Upper lobe of left lung (tissue), 6 donors: ENCODE measurements at regions not wholly inside any gene's neighbourhood (a gene's known extent, or its start where the extent isn't known, plus 50 kb on each side); places are given as distances from the start of the nearest gene placed in this dataset.

Experiments
- ATAC-seq, 2 donors: fragments of 200-7000 bp; cut with Tn5 transposase; one replicate each; pipeline ENCODE4 v1.9.1; 2022; ENCODE audit warnings: mild to moderate bottlenecking in 2 of 2, moderate library complexity in 2 of 2; ENCODE audit not compliant: low FRiP score in 2 of 2
- DNase-seq, 2 donors: peaks; one replicate each; pipeline ENCODE4 v3.0.0-alpha.2; 2019 to 2020
- H3K27ac ChIP-seq, 4 donors: fragments of 200-600 bp; sonication (generic); one replicate each; pipeline ENCODE4 v1.5.1; 2016 to 2019
- H3K27me3 ChIP-seq, 4 donors: fragments of 200-600 bp; sonication (generic); one replicate each; pipeline ENCODE4 v1.5.1; 2017 to 2019
- H3K36me3 ChIP-seq, 4 donors: fragments of 200-600 bp; sonication (generic); one replicate each; pipeline ENCODE4 v1.5.1; 2016 to 2019
- H3K4me1 ChIP-seq, 4 donors: fragments of 200-600 bp; sonication (generic); one replicate each; pipeline ENCODE4 v1.5.1; 2018 to 2019
- H3K4me3 ChIP-seq, 4 donors: fragments of 200-600 bp; sonication (generic); one replicate each; pipeline ENCODE4 v1.5.1; 2017 to 2019; ENCODE audit warnings: mild to moderate bottlenecking in 2 of 4, moderate library complexity in 1 of 4
- H3K9me3 ChIP-seq, 4 donors: fragments of 200-600 bp; sonication (generic); one replicate each; pipeline ENCODE4 v1.5.1; 2018 to 2019
- EP300 ChIP-seq, 4 donors: sonication (generic); formaldehyde crosslinking; IDR thresholded peaks; one replicate each; pipeline ENCODE4 v1.5.1; 2017; ENCODE audit warnings: antibody characterized with exemption in 4 of 4, control low read depth in 2 of 4
- POLR2A ChIP-seq, 4 donors: fragments of 450-650 bp; IDR thresholded peaks; one replicate each; pipeline ENCODE4 v1.5.1; 2016 to 2017; ENCODE audit warnings: antibody characterized with exemption in 4 of 4, mild to moderate bottlenecking in 2 of 4
- POLR2AphosphoS5 ChIP-seq, 2 donors: sonication (generic); formaldehyde crosslinking; IDR thresholded peaks; one replicate each; pipeline ENCODE4 v1.5.1; 2017; ENCODE audit warnings: antibody characterized with exemption in 2 of 2
- WGBS, 2 donors: methylation state at CpG; one replicate each; pipeline ENCODE4 v1.1.5; 2017 to 2018; 5-methylcytosine and 5-hydroxymethylcytosine counted together
- TF ChIP-seq, protein P1 (sequence below), 6 experiments: fragments of 450-650 bp in 4 of 6; fragments of 200-600 bp in 2 of 6; sonication (generic) in 2 of 6; IDR thresholded peaks; one replicate each; pipeline ENCODE4 v1.5.1; 2016 to 2019; ENCODE audit warnings: antibody characterized with exemption in 6 of 6
- donor health status: DM: no; HTN: no; CAD: no; lungs with moderate emphysema.
- donor health status: DM: no; HTN: yes; CAD: no; lungs with severe emphysema.

GRCh38 chr5:8188874-8189565 lies 320.1 kb downstream of the MTRR start:
- no peaks in the 10 kb centered on the region for H3K36me3 ChIP-seq
- H3K4me3 ChIP-seq: no peak overlapping the region
- no peak for ATAC-seq
- no peak overlapping the region for H3K27ac ChIP-seq
- no peaks in the 10 kb centered on the region for H3K9me3 ChIP-seq
- H3K4me1 ChIP-seq: no peaks in the 10 kb centered on the region
- DNase-seq: no peak
- 47 to 62% methylated on average over 6 of the region's 6 CpGs for WGBS, 2 donors
- no peak for TF ChIP-seq POLR2AphosphoS5 (IDR thresholded peaks at IDR 0.05)
- TF ChIP-seq EP300 (IDR thresholded peaks at IDR 0.05): no peak
- TF ChIP-seq POLR2A (IDR thresholded peaks at IDR 0.05): no peak
- TF ChIP-seq, protein P1, sequence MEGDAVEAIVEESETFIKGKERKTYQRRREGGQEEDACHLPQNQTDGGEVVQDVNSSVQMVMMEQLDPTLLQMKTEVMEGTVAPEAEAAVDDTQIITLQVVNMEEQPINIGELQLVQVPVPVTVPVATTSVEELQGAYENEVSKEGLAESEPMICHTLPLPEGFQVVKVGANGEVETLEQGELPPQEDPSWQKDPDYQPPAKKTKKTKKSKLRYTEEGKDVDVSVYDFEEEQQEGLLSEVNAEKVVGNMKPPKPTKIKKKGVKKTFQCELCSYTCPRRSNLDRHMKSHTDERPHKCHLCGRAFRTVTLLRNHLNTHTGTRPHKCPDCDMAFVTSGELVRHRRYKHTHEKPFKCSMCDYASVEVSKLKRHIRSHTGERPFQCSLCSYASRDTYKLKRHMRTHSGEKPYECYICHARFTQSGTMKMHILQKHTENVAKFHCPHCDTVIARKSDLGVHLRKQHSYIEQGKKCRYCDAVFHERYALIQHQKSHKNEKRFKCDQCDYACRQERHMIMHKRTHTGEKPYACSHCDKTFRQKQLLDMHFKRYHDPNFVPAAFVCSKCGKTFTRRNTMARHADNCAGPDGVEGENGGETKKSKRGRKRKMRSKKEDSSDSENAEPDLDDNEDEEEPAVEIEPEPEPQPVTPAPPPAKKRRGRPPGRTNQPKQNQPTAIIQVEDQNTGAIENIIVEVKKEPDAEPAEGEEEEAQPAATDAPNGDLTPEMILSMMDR (IDR thresholded peaks at IDR 0.05): no peak
- H3K27me3 ChIP-seq: no peaks in the 10 kb centered on the region

- Histone ChIP-seq H3K9me3 (no peaks in the 10 kb centered on the region), H3K4me3 (no peak overlapping the region), H3K27me3 (no peaks in the 10 kb centered on the region), H3K36me3 (no peaks in the 10 kb centered on the region), H3K4me1 (no peaks in the 10 kb centered on the region), H3K27ac (no peak overlapping the region)
- DNase-seq: no peak
- no peak for ATAC-seq
- TF ChIP-seq, protein P1 (IDR thresholded peaks at IDR 0.05): no peak
- TF ChIP-seq EP300 (IDR thresholded peaks at IDR 0.05) (no peak), POLR2A (IDR thresholded peaks at IDR 0.05) (no peak), POLR2AphosphoS5 (IDR thresholded peaks at IDR 0.05) (no peak)
- 57 to 67% methylated on average over 3 of the region's 3 CpGs for WGBS, 2 donors
These were observed 323.9 kb downstream of the MTRR start for GRCh38 chr5:8192840-8193239.

DNA sequence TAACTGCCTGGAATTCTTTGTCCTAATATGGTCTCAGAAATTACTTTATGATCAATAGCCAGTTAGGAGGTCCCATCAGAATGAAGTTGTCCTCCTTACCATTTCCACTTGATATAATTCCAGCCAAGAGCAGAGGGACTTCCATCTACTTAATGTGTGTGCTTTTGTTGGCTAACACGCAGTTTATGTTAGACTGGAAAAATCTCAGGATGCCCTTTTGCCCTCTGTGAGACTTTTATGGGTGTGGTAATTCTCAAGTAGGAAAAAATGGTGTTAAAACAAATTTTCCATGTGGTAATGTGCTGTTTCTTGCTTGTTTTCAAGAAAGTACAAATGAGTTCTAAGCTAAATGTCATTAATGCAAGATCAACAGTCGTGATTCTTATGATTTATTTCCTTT lies 327.1 kb downstream of the MTRR start:
- Histone ChIP-seq H3K9me3 (no peaks in the 10 kb centered on the region), H3K4me3 (no peak overlapping the region), H3K36me3 (no peaks in the 10 kb centered on the region), H3K27ac (no peak overlapping the region), H3K4me1 (no peaks in the 10 kb centered on the region), H3K27me3 (no peaks in the 10 kb centered on the region)
- no peak for TF ChIP-seq EP300 (IDR thresholded peaks at IDR 0.05)
- TF ChIP-seq POLR2AphosphoS5 (IDR thresholded peaks at IDR 0.05): no peak
- TF ChIP-seq, protein P1 (IDR thresholded peaks at IDR 0.05): no peak
- no peak for TF ChIP-seq POLR2A (IDR thresholded peaks at IDR 0.05)
- 39 to 44% methylated on average over 2 of the region's 2 CpGs for WGBS, 2 donors
- ATAC-seq: no peak
- DNase-seq: no peak

- DNase-seq (no peak), ATAC-seq (peak in 1 of 2 donors; percentile 19)
- Histone ChIP-seq H3K27me3 (no peaks in the 10 kb centered on the region), H3K27ac (no peak overlapping the region), H3K36me3 (no peaks in the 10 kb centered on the region), H3K4me3 (no peak overlapping the region), H3K9me3 (peaks cover 0 to 8% (median 0%) of the 10 kb centered on the region in 4 donors), H3K4me1 (no peaks in the 10 kb centered on the region)
- WGBS, 2 donors: 89 to 92% methylated on average over 7 of the region's 7 CpGs
- TF ChIP-seq, protein P1 (IDR thresholded peaks at IDR 0.05): no peak
- TF ChIP-seq EP300 (IDR thresholded peaks at IDR 0.05): no peak
- no peak for TF ChIP-seq POLR2A (IDR thresholded peaks at IDR 0.05)
- TF ChIP-seq POLR2AphosphoS5 (IDR thresholded peaks at IDR 0.05): no peak
These were observed 339.4 kb downstream of the MTRR start for GRCh38 chr5:8208307-8208706.

DNA sequence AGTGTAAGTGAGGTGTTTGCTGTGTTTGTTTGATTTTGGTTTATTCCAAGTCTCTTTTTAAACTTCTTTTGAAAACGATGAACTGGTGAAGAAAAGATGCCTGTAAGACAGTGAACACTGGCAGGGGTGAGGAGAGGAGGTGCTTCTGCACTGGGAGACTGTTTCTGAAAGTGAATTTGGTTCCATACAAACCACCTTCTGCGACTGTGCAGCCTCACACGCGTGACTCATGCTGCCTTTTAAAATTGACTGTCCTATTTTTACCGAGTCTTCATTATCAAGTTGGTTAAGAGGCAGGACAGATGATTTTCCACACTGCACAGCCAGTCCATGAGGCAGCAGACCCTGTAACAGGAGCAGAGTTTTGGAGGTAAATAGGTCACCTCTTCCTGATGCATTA lies 340.6 kb downstream of the MTRR start:
- TF ChIP-seq EP300 (IDR thresholded peaks at IDR 0.05): no peak
- Histone ChIP-seq H3K27me3 (no peaks in the 10 kb centered on the region), H3K36me3 (no peaks in the 10 kb centered on the region), H3K27ac (no peak overlapping the region), H3K4me3 (no peak overlapping the region), H3K4me1 (no peaks in the 10 kb centered on the region), H3K9me3 (peaks cover 0 to 7% (median 0%) of the 10 kb centered on the region in 4 donors)
- WGBS, 2 donors: 74 to 85% methylated on average over 5 of the region's 5 CpGs
- DNase-seq (no peak), ATAC-seq (no peak)
